AG10803 (cell line): ENCODE measurements at regions not wholly inside any gene's neighbourhood (a gene's known extent, or its start where the extent isn't known, plus 50 kb on each side); places are given as distances from the start of the nearest gene placed in this dataset.
A peak's percentile ranks its signal among the peaks of the same experiment; 100 is the strongest.

Experiments
- DNase-seq: peaks from one replicate; pipeline ENCODE4 v3.0.0; 2010; ENCODE audit warnings: low read depth
- H3K4me3 ChIP-seq: 2 replicates; pipeline ENCODE4 v1.5.1; 2011; ENCODE audit warnings: mild to moderate bottlenecking, low read length, control low read depth
- TF ChIP-seq, protein P1 (sequence below): conservative IDR thresholded peaks from 2 replicates; pipeline ENCODE4 v1.5.1; 2011; ENCODE audit warnings: mild to moderate bottlenecking, low read length, control low read depth, inconsistent platforms

GRCh38 chr3:194272861-194273742 lies 78.0 kb downstream of the CPN2 start:
- no peak overlapping the region for H3K4me3 ChIP-seq
- TF ChIP-seq, protein P1, sequence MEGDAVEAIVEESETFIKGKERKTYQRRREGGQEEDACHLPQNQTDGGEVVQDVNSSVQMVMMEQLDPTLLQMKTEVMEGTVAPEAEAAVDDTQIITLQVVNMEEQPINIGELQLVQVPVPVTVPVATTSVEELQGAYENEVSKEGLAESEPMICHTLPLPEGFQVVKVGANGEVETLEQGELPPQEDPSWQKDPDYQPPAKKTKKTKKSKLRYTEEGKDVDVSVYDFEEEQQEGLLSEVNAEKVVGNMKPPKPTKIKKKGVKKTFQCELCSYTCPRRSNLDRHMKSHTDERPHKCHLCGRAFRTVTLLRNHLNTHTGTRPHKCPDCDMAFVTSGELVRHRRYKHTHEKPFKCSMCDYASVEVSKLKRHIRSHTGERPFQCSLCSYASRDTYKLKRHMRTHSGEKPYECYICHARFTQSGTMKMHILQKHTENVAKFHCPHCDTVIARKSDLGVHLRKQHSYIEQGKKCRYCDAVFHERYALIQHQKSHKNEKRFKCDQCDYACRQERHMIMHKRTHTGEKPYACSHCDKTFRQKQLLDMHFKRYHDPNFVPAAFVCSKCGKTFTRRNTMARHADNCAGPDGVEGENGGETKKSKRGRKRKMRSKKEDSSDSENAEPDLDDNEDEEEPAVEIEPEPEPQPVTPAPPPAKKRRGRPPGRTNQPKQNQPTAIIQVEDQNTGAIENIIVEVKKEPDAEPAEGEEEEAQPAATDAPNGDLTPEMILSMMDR, result no peak
- DNase-seq, result peak; percentile 93

GRCh38 chr3:194273743-194274310 lies 77.3 kb downstream of the CPN2 start:
- no peak for DNase-seq
- H3K4me3 ChIP-seq, result no peak overlapping the region
- TF ChIP-seq, protein P1, result no peak

DNA sequence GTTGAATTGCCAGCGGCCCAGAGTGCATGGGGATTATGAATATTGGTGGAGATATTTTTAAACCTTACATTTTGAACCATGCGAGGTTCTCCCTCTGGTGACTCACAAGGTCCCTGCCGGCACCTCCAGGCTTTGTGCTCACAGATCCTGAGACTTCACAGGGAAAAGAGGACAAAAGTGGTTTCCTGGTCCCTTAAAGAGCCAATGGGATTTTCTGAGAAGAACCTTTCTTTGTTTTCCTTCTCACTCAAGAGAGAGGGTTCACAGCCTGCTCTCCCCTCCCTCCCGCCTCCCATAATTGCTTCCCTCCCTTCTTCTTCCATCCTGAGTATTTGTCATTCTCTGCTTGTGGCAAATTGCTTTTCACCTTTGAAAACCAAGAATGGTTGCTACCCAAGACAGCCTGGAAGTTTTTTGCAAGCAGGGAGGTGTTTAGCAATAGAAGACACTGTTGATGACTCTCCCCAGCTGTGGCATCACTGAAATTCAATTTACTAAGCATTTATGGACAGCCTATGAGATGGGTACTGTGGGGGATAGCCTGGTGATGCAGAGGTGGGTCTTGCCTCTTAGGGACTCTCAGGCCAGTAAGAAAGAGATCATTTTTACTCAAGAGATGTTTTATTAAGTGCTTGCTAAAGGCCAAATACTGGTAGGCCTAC lies 76.6 kb downstream of the CPN2 start:
- DNase-seq, result peak; percentile 39
- no peak overlapping the region for H3K4me3 ChIP-seq
- TF ChIP-seq, protein P1, result peak; percentile 8; the same call in 1 of the 2 replicates

- no peak overlapping the region for H3K4me3 ChIP-seq
- DNase-seq, result peak; percentile 37
- TF ChIP-seq, protein P1, result no peak
These were observed 75.8 kb downstream of the CPN2 start for GRCh38 chr3:194275291-194275690.

DNA sequence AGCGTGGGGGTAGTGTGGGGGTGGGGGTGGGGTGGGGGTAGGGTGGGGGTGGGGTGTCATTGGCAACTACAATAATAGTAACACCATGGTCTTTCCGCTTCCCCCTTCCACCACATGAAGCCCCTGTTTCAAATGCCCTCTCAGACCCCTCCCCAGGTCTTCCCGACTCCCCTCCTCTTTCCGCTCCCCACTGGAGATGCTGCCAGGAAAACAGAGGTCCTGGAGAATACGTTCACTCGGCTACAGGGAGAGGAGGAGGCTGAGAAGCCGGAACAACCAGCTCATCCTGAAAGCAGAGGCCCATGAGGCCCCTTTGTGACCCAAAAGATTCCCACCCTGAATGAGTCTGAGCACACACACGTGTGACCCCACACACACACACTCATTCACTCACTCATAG lies 75.4 kb downstream of the CPN2 start:
- no peak overlapping the region for H3K4me3 ChIP-seq
- DNase-seq, result no peak
- TF ChIP-seq, protein P1, result no peak

DNA sequence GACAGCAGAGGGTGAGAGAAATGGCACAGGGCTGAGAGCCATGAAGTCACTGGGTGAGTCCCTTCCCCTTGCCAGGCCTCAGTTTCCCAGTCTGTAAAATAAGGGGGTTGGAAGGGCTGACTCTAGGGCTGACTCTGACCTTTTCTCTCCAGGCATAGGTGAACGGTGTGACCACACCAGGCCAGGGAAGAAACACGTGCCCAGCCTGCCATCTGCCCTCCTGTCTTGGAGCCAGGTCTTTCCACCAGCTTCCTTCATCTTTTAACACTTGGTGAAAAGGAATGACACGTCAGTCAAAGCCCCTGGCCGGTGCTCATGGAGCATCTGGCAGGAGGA lies 74.4 kb downstream of the CPN2 start:
- TF ChIP-seq, protein P1, result no peak
- no peak overlapping the region for H3K4me3 ChIP-seq
- no peak for DNase-seq
